ENCODE measurements at regions not wholly inside any gene's neighbourhood (a gene's known extent, or its start where the extent isn't known, plus 50 kb on each side); places are given as distances from the start of the nearest gene placed in this dataset.

DNA sequence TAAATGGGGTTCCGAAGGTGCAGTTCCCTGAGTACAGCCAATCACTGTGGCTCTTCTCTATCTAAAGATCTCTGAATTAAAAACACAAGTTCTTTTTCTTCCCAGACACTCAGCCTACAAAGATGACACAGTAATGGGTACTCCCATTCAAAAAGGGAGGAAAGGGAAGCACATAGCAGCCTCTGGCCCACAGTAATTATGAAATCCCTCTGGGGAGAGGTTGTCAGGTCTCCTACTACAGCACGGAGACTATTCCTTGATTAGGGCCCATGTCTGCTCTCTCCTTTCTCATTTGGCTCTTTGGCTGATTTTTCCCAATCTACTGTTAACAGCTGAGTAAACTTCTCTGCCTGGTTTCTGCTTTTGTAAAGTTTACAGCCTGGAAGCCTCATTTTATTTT, 62.0 kb upstream of the RANBP3L start:
- Mint-ChIP-seq H3K4me1 (peaks cover 6% of the 10 kb centered on the region), H3K27ac (no peak overlapping the region), H3K4me3 (no peak overlapping the region), H3K9me3 (no peaks in the 10 kb centered on the region), H3K27me3 (ENCODE audit: insufficient read depth) (peaks cover 11% of the 10 kb centered on the region), H3K36me3 (ENCODE audit: low read depth) (no peaks in the 10 kb centered on the region)
- Histone ChIP-seq H3K36me3 (ENCODE audit: control insufficient read depth, insufficient read depth, low read length) (no peaks in the 10 kb centered on the region), H3K4me3 (ENCODE audit: low read length) (no peak overlapping the region), H3K9ac (ENCODE audit: extremely low read depth, low read length, poor library complexity, severe bottlenecking) (no peak overlapping the region), H3K4me1 (ENCODE audit: control insufficient read depth, insufficient read depth, low read length) (no peaks in the 10 kb centered on the region), H3K9me3 (ENCODE audit: control insufficient read depth, low read length) (no peaks in the 10 kb centered on the region), H3K27me3 (ENCODE audit: control insufficient read depth, insufficient read depth, low read length, poor library complexity, severe bottlenecking) (peaks cover 22% of the 10 kb centered on the region), H3K27ac (ENCODE audit: low read depth, low read length) (no peak overlapping the region)
- DNase-seq = no peak
- 98 to 100% methylated on average over 2 of the region's 2 CpGs for WGBS, 2 experiments (ENCODE audit: insufficient coverage in 1 of 2, insufficient read length in 1 of 2)
- TF ChIP-seq, protein P1, sequence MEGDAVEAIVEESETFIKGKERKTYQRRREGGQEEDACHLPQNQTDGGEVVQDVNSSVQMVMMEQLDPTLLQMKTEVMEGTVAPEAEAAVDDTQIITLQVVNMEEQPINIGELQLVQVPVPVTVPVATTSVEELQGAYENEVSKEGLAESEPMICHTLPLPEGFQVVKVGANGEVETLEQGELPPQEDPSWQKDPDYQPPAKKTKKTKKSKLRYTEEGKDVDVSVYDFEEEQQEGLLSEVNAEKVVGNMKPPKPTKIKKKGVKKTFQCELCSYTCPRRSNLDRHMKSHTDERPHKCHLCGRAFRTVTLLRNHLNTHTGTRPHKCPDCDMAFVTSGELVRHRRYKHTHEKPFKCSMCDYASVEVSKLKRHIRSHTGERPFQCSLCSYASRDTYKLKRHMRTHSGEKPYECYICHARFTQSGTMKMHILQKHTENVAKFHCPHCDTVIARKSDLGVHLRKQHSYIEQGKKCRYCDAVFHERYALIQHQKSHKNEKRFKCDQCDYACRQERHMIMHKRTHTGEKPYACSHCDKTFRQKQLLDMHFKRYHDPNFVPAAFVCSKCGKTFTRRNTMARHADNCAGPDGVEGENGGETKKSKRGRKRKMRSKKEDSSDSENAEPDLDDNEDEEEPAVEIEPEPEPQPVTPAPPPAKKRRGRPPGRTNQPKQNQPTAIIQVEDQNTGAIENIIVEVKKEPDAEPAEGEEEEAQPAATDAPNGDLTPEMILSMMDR (conservative IDR thresholded peaks at IDR 0.05) = no peak

DNA sequence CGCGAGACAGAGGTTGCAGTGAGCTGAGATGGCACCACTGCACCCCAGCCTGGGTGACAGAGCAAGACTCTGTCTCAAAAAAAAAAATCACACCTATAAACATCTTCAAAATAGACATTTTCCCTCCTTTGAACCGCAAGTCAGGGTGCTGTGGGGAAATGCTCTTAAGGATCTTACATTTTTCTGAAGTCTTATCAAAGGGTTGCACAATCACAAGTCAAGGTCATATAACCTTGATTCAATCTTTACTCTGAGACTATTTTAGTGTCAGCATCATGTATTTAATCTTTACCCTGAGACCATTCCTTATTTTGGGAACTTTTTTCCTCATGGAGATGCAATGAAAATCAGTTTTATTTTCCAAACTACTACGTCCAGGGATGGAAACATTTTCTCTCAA, 62.8 kb upstream of the RANBP3L start:
- no peak overlapping the region for H3K4me3 Mint-ChIP-seq
- H3K27me3 Mint-ChIP-seq (ENCODE audit: insufficient read depth) = peaks cover 16% of the 10 kb centered on the region
- 90 to 94% methylated on average over 4 of the region's 4 CpGs for WGBS, 2 experiments (ENCODE audit: insufficient coverage in 1 of 2, insufficient read length in 1 of 2)
- H3K36me3 Mint-ChIP-seq (ENCODE audit: low read depth) = no peaks in the 10 kb centered on the region
- TF ChIP-seq, protein P1 (conservative IDR thresholded peaks at IDR 0.05) = no peak
- Histone ChIP-seq H3K9me3 (ENCODE audit: control insufficient read depth, low read length) (no peaks in the 10 kb centered on the region), H3K36me3 (ENCODE audit: control insufficient read depth, insufficient read depth, low read length) (no peaks in the 10 kb centered on the region), H3K4me3 (ENCODE audit: low read length) (no peak overlapping the region), H3K27ac (ENCODE audit: low read depth, low read length) (no peak overlapping the region), H3K27me3 (ENCODE audit: control insufficient read depth, insufficient read depth, low read length, poor library complexity, severe bottlenecking) (peaks cover 29% of the 10 kb centered on the region), H3K4me1 (ENCODE audit: control insufficient read depth, insufficient read depth, low read length) (no peaks in the 10 kb centered on the region), H3K9ac (ENCODE audit: extremely low read depth, low read length, poor library complexity, severe bottlenecking) (no peak overlapping the region)
- no peak for DNase-seq
- peaks cover 6% of the 10 kb centered on the region for H3K4me1 Mint-ChIP-seq
- H3K9me3 Mint-ChIP-seq = no peaks in the 10 kb centered on the region
- H3K27ac Mint-ChIP-seq = no peak overlapping the region

- DNase-seq = no peak
- no peak overlapping the region for H3K27ac Mint-ChIP-seq
- peaks cover 22% of the 10 kb centered on the region for H3K27me3 Mint-ChIP-seq (ENCODE audit: insufficient read depth)
- Histone ChIP-seq H3K27ac (ENCODE audit: low read depth, low read length) (no peak overlapping the region), H3K9ac (ENCODE audit: extremely low read depth, low read length, poor library complexity, severe bottlenecking) (no peak overlapping the region), H3K36me3 (ENCODE audit: control insufficient read depth, insufficient read depth, low read length) (no peaks in the 10 kb centered on the region), H3K9me3 (ENCODE audit: control insufficient read depth, low read length) (no peaks in the 10 kb centered on the region), H3K4me3 (ENCODE audit: low read length) (no peak overlapping the region), H3K27me3 (ENCODE audit: control insufficient read depth, insufficient read depth, low read length, poor library complexity, severe bottlenecking) (peaks cover 33% of the 10 kb centered on the region), H3K4me1 (ENCODE audit: control insufficient read depth, insufficient read depth, low read length) (no peaks in the 10 kb centered on the region)
- TF ChIP-seq, protein P1 (conservative IDR thresholded peaks at IDR 0.05) = no peak
- H3K4me1 Mint-ChIP-seq = peaks cover 6% of the 10 kb centered on the region
- 86% methylated on average over 1 of the region's 1 CpG; no CpG with 5 or more reads in 1 of the 2 experiments for WGBS, 2 experiments (ENCODE audit: insufficient coverage in 1 of 2, insufficient read length in 1 of 2)
- no peaks in the 10 kb centered on the region for H3K36me3 Mint-ChIP-seq (ENCODE audit: low read depth)
- H3K4me3 Mint-ChIP-seq = no peak overlapping the region
- peaks cover 2% of the 10 kb centered on the region for H3K9me3 Mint-ChIP-seq
Measured at GRCh38 chr5:36365896-36366295, 64.2 kb upstream of the RANBP3L start.
